K562 (cell line): ENCODE measurements at regions not wholly inside any gene's neighbourhood (a gene's known extent, or its start where the extent isn't known, plus 50 kb on each side); places are given as distances from the start of the nearest gene placed in this dataset.
"Not testable (repeated sequence)": the region's sequence is repeated elsewhere in the genome, so short reads cannot be mapped to it uniquely, and the experiment has no call there.

Experiments used
- ATAC-seq: fragments of 200-7000 bp; cut with Tn5 transposase; 3 replicates; pipeline ENCODE4 v1.9.1; 2020; ENCODE audit warnings: moderate library complexity
- BruUV-seq: library from RNA; stranded (reverse); fragments of 400-500 nt; replicated peaks from 2 replicates; lab custom pipeline; 2021; lab: Mats Ljungman, UMichigan
- CTCF ChIA-PET: fragments of 300-600 bp; formaldehyde crosslinking; extraction: SDS; loops from one replicate; lab custom pipeline; 2021; ENCODE audit warnings: low intra/inter-chr PET ratio; lab: Yijun Ruan, JAX
- POLR2A ChIA-PET: fragments of 300-600, 350-650 bp; sonication (Branson Sonifier 250); formaldehyde crosslinking; extraction: SDS; loops from one replicate; lab custom pipeline; 2021; ENCODE audit warnings: antibody characterized with exemption, inconsistent platforms; lab: Yijun Ruan, JAX
- DNase-seq, 4 experiments: peaks; one replicate each; pipeline versions ENCODE4 v3.0.0 to v3.0.0-alpha.2; 2011 to 2018; ENCODE audit warnings: low spot score in 3 of 4, mixed read lengths in 3 of 4; ENCODE audit errors: extremely low read depth in 1 of 4
- FAIRE-seq: peaks from 2 replicates; lab custom pipeline; 2011; peaks lifted over from hg19 to GRCh38; lab: Jason Lieb, UNC
- H2AFZ ChIP-seq: 2 replicates; pipeline ENCODE4 v1.6.0; 2011; ENCODE audit warnings: low read depth, low read length, control low read depth, inconsistent platforms
- H3K27ac ChIP-seq: fragments of 200-600 bp; 3 replicates; pipeline ENCODE4 v1.8.0; 2011; ENCODE audit warnings: low read depth, mild to moderate bottlenecking, control low read depth, inconsistent platforms, low read length, moderate library complexity, mixed read lengths; ENCODE audit errors: extremely low read depth
- H3K27me3 ChIP-seq, 2 experiments: fragments of 300-600 bp in 1 of 2; 2 replicates in 1 of 2; 3 replicates in 1 of 2; pipeline versions ENCODE4 v1.6.0 to v1.8.0; 2011; ENCODE audit warnings: inconsistent platforms in 2 of 2, low read length in 2 of 2, mild to moderate bottlenecking in 1 of 2, mixed read lengths in 1 of 2, moderate library complexity in 1 of 2; ENCODE audit not compliant: control insufficient read depth in 2 of 2, insufficient read depth in 2 of 2
- H3K36me3 ChIP-seq: fragments of 300-600 bp; 3 replicates; pipeline ENCODE4 v1.8.0; 2011; ENCODE audit warnings: mild to moderate bottlenecking, low read length, inconsistent platforms; ENCODE audit not compliant: control insufficient read depth, insufficient read depth
- H3K4me1 ChIP-seq, 2 experiments: fragments of 200-600 bp in 1 of 2; replicated peaks in 1 of 2; 2 replicates in 1 of 2; 3 replicates in 1 of 2; pipeline versions ENCODE4 v1.5.1 to v1.8.0; 2011; ENCODE audit warnings: inconsistent platforms in 2 of 2, low read length in 2 of 2, mild to moderate bottlenecking in 1 of 2, mixed read lengths in 1 of 2, moderate library complexity in 1 of 2; ENCODE audit not compliant: control insufficient read depth in 2 of 2, insufficient read depth in 2 of 2
- H3K4me2 ChIP-seq: 2 replicates; pipeline ENCODE4 v1.6.1; 2011; ENCODE audit warnings: low read length, control low read depth, inconsistent platforms, mixed read lengths; ENCODE audit not compliant: insufficient read depth
- H3K4me3 ChIP-seq: fragments of 200-600 bp; sonication (generic), shearing (Covaris generic); 2 replicates; pipeline ENCODE4 v1.5.1; 2016; ENCODE audit warnings: control low read depth, inconsistent platforms
- H3K79me2 ChIP-seq: fragments of 200-600 bp; 3 replicates; pipeline ENCODE4 v1.8.0; 2011; ENCODE audit warnings: low read length, inconsistent platforms; ENCODE audit not compliant: control insufficient read depth, insufficient read depth
- H3K9ac ChIP-seq, 2 experiments: 2 replicates each; pipeline versions ENCODE4 v1.6.0 to v1.6.1; 2011; ENCODE audit warnings: low read depth in 2 of 2, low read length in 2 of 2, control low read depth in 1 of 2, inconsistent platforms in 1 of 2, mild to moderate bottlenecking in 1 of 2, mixed read lengths in 1 of 2; ENCODE audit not compliant: insufficient read depth in 1 of 2
- H3K9me1 ChIP-seq: one replicate; pipeline ENCODE4 v1.6.0; 2011; ENCODE audit warnings: inconsistent platforms, mild to moderate bottlenecking, low read length, moderate library complexity; ENCODE audit not compliant: control insufficient read depth, insufficient read depth
- H3K9me3 ChIP-seq: replicated peaks from 2 replicates; pipeline ENCODE4 v1.5.1; 2011; ENCODE audit warnings: low read depth, low read length, inconsistent platforms; ENCODE audit not compliant: control insufficient read depth, insufficient read depth
- H4K20me1 ChIP-seq: replicated peaks from 2 replicates; pipeline ENCODE4 v1.6.1; 2011; ENCODE audit warnings: low read length, inconsistent platforms, mixed read lengths; ENCODE audit not compliant: control insufficient read depth, insufficient read depth
- CHD4 ChIP-seq: fragments of 200-600 bp; sonication (generic); IDR thresholded peaks from 3 replicates; pipeline ENCODE4 v1.6.1; 2012; ENCODE audit warnings: low read depth, mild to moderate bottlenecking, mixed read lengths, low read length, inconsistent platforms; ENCODE audit not compliant: insufficient read depth, insufficient replicate concordance, poor library complexity, severe bottlenecking
- HDAC8 ChIP-seq: fragments of 450-650 bp; IDR thresholded peaks from 2 replicates; pipeline ENCODE4 v1.6.1; 2016; ENCODE audit warnings: mild to moderate bottlenecking, missing genetic modification characterization, moderate library complexity, missing compliant biosample characterization
- LEF1 ChIP-seq: fragments of 450-650 bp; IDR thresholded peaks from 2 replicates; pipeline ENCODE4 v1.6.1; 2016; ENCODE audit warnings: mild to moderate bottlenecking
- MCM5 ChIP-seq: fragments of 450-650 bp; IDR thresholded peaks from 2 replicates; pipeline ENCODE4 v1.6.1; 2016; ENCODE audit warnings: low read depth
- RFX7 ChIP-seq: fragments of 250-450 bp; sonication (Bioruptor Pico); IDR thresholded peaks from 2 replicates; pipeline ENCODE4 v1.5.1; 2021; ENCODE audit warnings: mild to moderate bottlenecking
- TCF3 ChIP-seq: sonication (generic); formaldehyde crosslinking; IDR thresholded peaks from 2 replicates; pipeline ENCODE4 v1.4.0; 2020; ENCODE audit warnings: mild to moderate bottlenecking, missing genetic modification reagents
- ZNF146 ChIP-seq: IDR thresholded peaks from one replicate; pipeline ENCODE4 v1.6.1; 2018; ENCODE audit warnings: missing compliant biosample characterization; ENCODE audit not compliant: unreplicated experiment
- ZNF444 ChIP-seq: fragments of 250-450 bp; sonication (Bioruptor Pico); IDR thresholded peaks from 2 replicates; pipeline ENCODE4 v1.4.0; 2020; ENCODE audit warnings: mild to moderate bottlenecking, moderate library complexity
- ZNF695 ChIP-seq: fragments of 450-650 bp; formaldehyde crosslinking; IDR thresholded peaks from 2 replicates; pipeline ENCODE4 v1.4.0; 2020; ENCODE audit warnings: mild to moderate bottlenecking, moderate library complexity
- ZNF778 ChIP-seq: fragments of 450-650 bp; formaldehyde crosslinking; IDR thresholded peaks from 2 replicates; pipeline ENCODE4 v1.4.0; 2020; ENCODE audit warnings: mild to moderate bottlenecking, moderate library complexity
- WGBS: fragments of 100-300 bp; shearing (Covaris generic); methylation state at CpG from one replicate; pipeline ENCODE4 v1.1.6; 2016; ENCODE audit warnings: low coverage, mixed read lengths; ENCODE audit not compliant: insufficient coverage; ENCODE audit errors: missing lambda C conversion rate; 5-methylcytosine and 5-hydroxymethylcytosine counted together
- in situ Hi-C: fragments of 300-500 bp; cut with MboI; formaldehyde crosslinking; loops from 4 replicates; pipeline ENCODE4 v1.15.0; 2018; ENCODE audit warnings: inconsistent platforms, mixed read lengths
- intact Hi-C: fragments of 100-400 bp; cut with micrococcal nuclease; formaldehyde crosslinking; loops from 2 replicates; pipeline ENCODE4 v1.14.2; 2022
- TF ChIP-seq, protein P1 (sequence below): conservative IDR thresholded peaks from 2 replicates; pipeline ENCODE4 v1.6.1; 2011; ENCODE audit warnings: low read depth, mild to moderate bottlenecking, low read length; ENCODE audit not compliant: control insufficient read depth
- TF ChIP-seq, protein P2 (sequence below), 3 experiments: fragments of 200-800 bp in 1 of 3; sonication (Bioruptor generic) in 1 of 3; sonication (generic) in 1 of 3; formaldehyde crosslinking in 1 of 3; IDR thresholded peaks; 2 replicates each; pipeline versions ENCODE4 v1.6.1 to v1.8.0; 2016 to 2022; ENCODE audit warnings: mild to moderate bottlenecking in 2 of 3, missing compliant biosample characterization in 2 of 3, missing genetic modification characterization in 2 of 3, missing genetic modification reagents in 1 of 3

DNA sequence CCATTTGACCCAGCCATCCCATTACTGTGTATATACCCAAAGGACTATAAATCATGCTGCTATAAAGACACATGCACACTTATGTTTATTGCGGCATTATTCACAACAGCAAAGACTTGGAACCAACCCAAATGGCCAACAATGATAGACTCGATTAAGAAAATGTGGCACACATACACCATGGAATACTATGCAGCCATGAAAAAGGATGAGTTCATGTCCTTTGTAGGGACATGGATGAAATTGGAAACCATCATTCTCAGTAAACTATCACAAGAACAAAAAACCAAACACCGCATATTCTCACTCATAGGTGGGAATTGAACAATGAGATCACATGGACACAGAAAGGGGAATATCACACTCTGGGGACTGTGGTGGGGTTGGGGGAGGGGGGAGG is 242.7 kb upstream of the FOXF1 start:
- H3K27ac ChIP-seq, result not testable (repeated sequence)
- TF ChIP-seq ZNF146 (CRISPR knock-in tag), result peak; percentile 79
- TF ChIP-seq, all 486 proteins: peak for 1; not testable (repeated sequence) for 485
- H3K4me1 ChIP-seq, BruUV-seq, H3K27me3 ChIP-seq, POLR2A ChIA-PET, H3K9me1 ChIP-seq, CTCF ChIA-PET, intact Hi-C loops, H3K36me3 ChIP-seq, ATAC-seq, FAIRE-seq, H3K9me3 ChIP-seq, H4K20me1 ChIP-seq, in situ Hi-C loops, DNase-seq, H3K4me3 ChIP-seq, H3K4me2 ChIP-seq, H3K9ac ChIP-seq, H2AFZ ChIP-seq, H3K79me2 ChIP-seq: not testable (repeated sequence)
- whole genome bisulfite sequencing, result 4% methylated on average over 2 of the region's 3 CpGs

DNA sequence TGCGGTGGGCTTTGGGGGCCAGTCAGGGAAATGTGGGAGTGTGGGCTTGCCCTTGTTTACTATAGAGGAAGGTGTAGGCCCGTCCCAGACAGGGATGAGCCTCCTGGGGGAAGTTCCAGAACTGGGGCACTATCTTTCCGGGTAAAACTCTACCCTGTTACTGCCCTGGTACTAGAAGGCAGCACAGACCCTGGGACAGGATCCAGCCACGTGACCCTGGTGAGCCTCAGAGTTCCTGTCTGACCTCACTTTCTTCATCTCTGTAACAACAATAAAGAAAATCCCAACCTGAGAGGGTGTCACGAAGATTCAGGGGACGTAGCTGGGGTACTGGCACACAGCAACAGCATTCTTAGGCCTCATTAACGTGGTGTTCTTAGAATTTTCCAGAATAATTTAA is 239.6 kb upstream of the FOXF1 start:
- H3K36me3 ChIP-seq, result no peaks in the 10 kb centered on the region
- H3K4me2 ChIP-seq, result no peak overlapping the region
- FAIRE-seq, result no peak
- no peak overlapping the region for H3K9ac ChIP-seq
- TF ChIP-seq CHD4, result no peak
- TF ChIP-seq MCM5, result no peak
- no peak for TF ChIP-seq HDAC8 (tag)
- no peak for TF ChIP-seq ZNF695 (CRISPR knock-in tag)
- no peak for TF ChIP-seq TCF3 (CRISPR knock-in tag)
- TF ChIP-seq ZNF778 (CRISPR knock-in tag), result no peak
- TF ChIP-seq, protein P1, sequence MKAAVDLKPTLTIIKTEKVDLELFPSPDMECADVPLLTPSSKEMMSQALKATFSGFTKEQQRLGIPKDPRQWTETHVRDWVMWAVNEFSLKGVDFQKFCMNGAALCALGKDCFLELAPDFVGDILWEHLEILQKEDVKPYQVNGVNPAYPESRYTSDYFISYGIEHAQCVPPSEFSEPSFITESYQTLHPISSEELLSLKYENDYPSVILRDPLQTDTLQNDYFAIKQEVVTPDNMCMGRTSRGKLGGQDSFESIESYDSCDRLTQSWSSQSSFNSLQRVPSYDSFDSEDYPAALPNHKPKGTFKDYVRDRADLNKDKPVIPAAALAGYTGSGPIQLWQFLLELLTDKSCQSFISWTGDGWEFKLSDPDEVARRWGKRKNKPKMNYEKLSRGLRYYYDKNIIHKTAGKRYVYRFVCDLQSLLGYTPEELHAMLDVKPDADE, result no peak
- no peak for TF ChIP-seq RFX7 (CRISPR knock-in tag)
- TF ChIP-seq ZNF444 (CRISPR knock-in tag), result no peak
- TF ChIP-seq, protein P2, sequence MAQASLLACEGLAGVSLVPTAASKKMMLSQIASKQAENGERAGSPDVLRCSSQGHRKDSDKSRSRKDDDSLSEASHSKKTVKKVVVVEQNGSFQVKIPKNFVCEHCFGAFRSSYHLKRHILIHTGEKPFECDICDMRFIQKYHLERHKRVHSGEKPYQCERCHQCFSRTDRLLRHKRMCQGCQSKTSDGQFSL (CRISPR knock-in tag; IDR thresholded peaks at IDR 0.05), result no peak
- TF ChIP-seq, protein P2 (tag; IDR thresholded peaks at IDR 0.05), result no peak
- TF ChIP-seq LEF1, result no peak
- ChIA-PET POLR2A (no interaction called here), CTCF (no interaction called here)
- no peaks in the 10 kb centered on the region for H3K79me2 ChIP-seq
- 0% methylated on average over 7 of the region's 7 CpGs for WGBS
- no peak for DNase-seq
- no peaks in the 10 kb centered on the region for H3K4me1 ChIP-seq
- no TSS peak for BruUV-seq
- no peaks in the 10 kb centered on the region for H3K9me1 ChIP-seq
- H2AFZ ChIP-seq, result no peak overlapping the region
- intact Hi-C loops, result no loop called here
- no peaks in the 10 kb centered on the region for H4K20me1 ChIP-seq
- in situ Hi-C loops, result no loop called here
- H3K27me3 ChIP-seq, result no peaks in the 10 kb centered on the region
- H3K9me3 ChIP-seq, result no peaks in the 10 kb centered on the region
- no peak overlapping the region for H3K27ac ChIP-seq
- ATAC-seq, result no peak
- H3K4me3 ChIP-seq, result no peak overlapping the region
